H1 (cell line): ENCODE measurements at regions not wholly inside any gene's neighbourhood (a gene's known extent, or its start where the extent isn't known, plus 50 kb on each side); places are given as distances from the start of the nearest gene placed in this dataset.

Experiments used
- CTCF ChIA-PET: fragments of 300-600 bp; sonication (Branson Sonifier 250); formaldehyde crosslinking; loops from one replicate; lab custom pipeline; 2021; ENCODE audit not compliant: partially characterized antibody; lab: Charles Lee
- POLR2A ChIA-PET: fragments of 300-600 bp; sonication (Branson Sonifier 250); formaldehyde crosslinking; loops from one replicate; lab custom pipeline; 2021; ENCODE audit warnings: inconsistent platforms; ENCODE audit not compliant: partially characterized antibody; lab: Charles Lee
- DNase-seq, 2 experiments: peaks; one replicate each; pipeline versions ENCODE4 v3.0.0 to v3.0.0-alpha.2; 2010 to 2022; ENCODE audit warnings: low spot score in 2 of 2, low read depth in 1 of 2, mixed read lengths in 1 of 2
- FAIRE-seq: peaks from 2 replicates; lab custom pipeline; 2011; peaks lifted over from hg19 to GRCh38; lab: Jason Lieb, UNC
- H2AFZ ChIP-seq: 2 replicates; pipeline ENCODE4 v1.8.1; 2012; ENCODE audit warnings: low read length, inconsistent platforms
- H2AK5ac ChIP-seq: 2 replicates; pipeline ENCODE4 v1.6.1; 2013; ENCODE audit warnings: low read depth, low read length
- H2BK120ac ChIP-seq: replicated peaks from 2 replicates; pipeline ENCODE3; 2013; ENCODE audit warnings: low read depth, low read length, inconsistent platforms
- H2BK12ac ChIP-seq: 2 replicates; pipeline ENCODE4 v1.6.1; 2013; ENCODE audit warnings: low read depth, low read length
- H2BK15ac ChIP-seq: 2 replicates; pipeline ENCODE4 v1.6.1; 2013; ENCODE audit warnings: low read length
- H2BK20ac ChIP-seq: 2 replicates; pipeline ENCODE4 v1.6.1; 2013; ENCODE audit warnings: low read length
- H2BK5ac ChIP-seq: 2 replicates; pipeline ENCODE4 v1.6.1; 2013; ENCODE audit warnings: low read depth, low read length
- H3K14ac ChIP-seq: 2 replicates; pipeline ENCODE4 v1.6.1; 2013; ENCODE audit warnings: inconsistent platforms; ENCODE audit not compliant: insufficient read length
- H3K18ac ChIP-seq: 2 replicates; pipeline ENCODE4 v1.6.1; 2013; ENCODE audit warnings: low read length; ENCODE audit errors: extremely low read depth
- H3K23ac ChIP-seq: 2 replicates; pipeline ENCODE4 v1.6.1; 2013; ENCODE audit warnings: inconsistent platforms; ENCODE audit not compliant: insufficient read length
- H3K23me2 ChIP-seq: 2 replicates; pipeline ENCODE4 v1.6.1; 2013; ENCODE audit warnings: low read depth, low read length
- H3K27ac ChIP-seq: 2 replicates; pipeline ENCODE4 v1.6.1; 2011; ENCODE audit warnings: low read depth, low read length, inconsistent platforms
- H3K27me3 ChIP-seq, 4 experiments: replicated peaks in 1 of 4; 1 replicate in 1 of 4; 2 replicates in 3 of 4; pipeline versions ENCODE4 v1.6.1 to v1.8.1; 2011 to 2013; ENCODE audit warnings: low read length in 3 of 4, mild to moderate bottlenecking in 3 of 4, inconsistent platforms in 2 of 4, mixed read lengths in 2 of 4, moderate library complexity in 1 of 4; ENCODE audit not compliant: control insufficient read depth in 3 of 4, insufficient read depth in 3 of 4; ENCODE audit errors: extremely low read depth in 1 of 4
- H3K36me3 ChIP-seq, 4 experiments: 2 replicates each; pipeline versions ENCODE4 v1.6.1 to v1.8.1; 2011 to 2013; ENCODE audit warnings: mild to moderate bottlenecking in 4 of 4, low read length in 3 of 4, moderate library complexity in 2 of 4, control low read depth in 1 of 4, inconsistent platforms in 1 of 4; ENCODE audit not compliant: insufficient read depth in 4 of 4, control insufficient read depth in 2 of 4
- H3K4ac ChIP-seq: replicated peaks from 2 replicates; pipeline ENCODE3; 2013; ENCODE audit warnings: low read length, low read depth, mixed read lengths, inconsistent platforms; ENCODE audit not compliant: insufficient read length
- H3K4me1 ChIP-seq, 4 experiments: replicated peaks in 1 of 4; 1 replicate in 1 of 4; 2 replicates in 3 of 4; pipeline versions ENCODE4 v1.6.1 to v1.8.1; 2011 to 2013; ENCODE audit warnings: low read length in 3 of 4, inconsistent platforms in 2 of 4, mixed read lengths in 1 of 4; ENCODE audit not compliant: insufficient read depth in 4 of 4, control insufficient read depth in 3 of 4
- H3K4me2 ChIP-seq, 2 experiments: 2 replicates each; pipeline versions ENCODE4 v1.6.1 to v1.8.1; 2011 to 2013; ENCODE audit warnings: low read depth in 2 of 2, low read length in 2 of 2, control low read depth in 1 of 2, inconsistent platforms in 1 of 2, mild to moderate bottlenecking in 1 of 2; ENCODE audit not compliant: insufficient read depth in 1 of 2
- H3K4me3 ChIP-seq, 4 experiments: fragments of 200-600, 300-600 bp in 1 of 4; sonication (generic), shearing (Covaris generic), sonication (Bioruptor Twin) in 1 of 4; 2 replicates each; pipeline versions ENCODE4 v1.5.1 to v1.8.1; 2011 to 2016; ENCODE audit warnings: low read length in 4 of 4, low read depth in 3 of 4, control low read depth in 2 of 4, inconsistent platforms in 2 of 4, mild to moderate bottlenecking in 2 of 4, mixed read lengths in 1 of 4, moderate library complexity in 1 of 4; ENCODE audit not compliant: insufficient read depth in 2 of 4; ENCODE audit errors: extremely low read depth in 1 of 4
- H3K56ac ChIP-seq: replicated peaks from 2 replicates; pipeline ENCODE3; 2013; ENCODE audit warnings: low read depth, mild to moderate bottlenecking, mixed read lengths, low read length, inconsistent platforms; ENCODE audit not compliant: insufficient read length
- H3K79me1 ChIP-seq: 2 replicates; pipeline ENCODE4 v1.6.1; 2013; ENCODE audit warnings: low read depth, low read length, control low read depth
- H3K79me2 ChIP-seq, 2 experiments: 2 replicates each; pipeline versions ENCODE4 v1.6.1 to v1.8.1; 2012 to 2013; ENCODE audit warnings: low read length in 2 of 2, mild to moderate bottlenecking in 2 of 2, inconsistent platforms in 1 of 2; ENCODE audit not compliant: insufficient read depth in 2 of 2, control insufficient read depth in 1 of 2
- H3K9ac ChIP-seq, 4 experiments: replicated peaks in 1 of 4; 1 replicate in 1 of 4; 2 replicates in 3 of 4; pipeline versions ENCODE4 v1.6.1 to v1.8.1; 2011 to 2013; ENCODE audit warnings: low read depth in 3 of 4, low read length in 3 of 4, control low read depth in 2 of 4, mild to moderate bottlenecking in 2 of 4, moderate library complexity in 2 of 4, inconsistent platforms in 1 of 4; ENCODE audit errors: extremely low read depth in 1 of 4
- H3K9me3 ChIP-seq, 2 experiments: 2 replicates each; pipeline versions ENCODE4 v1.6.1 to v1.8.1; 2012 to 2013; ENCODE audit warnings: mild to moderate bottlenecking in 2 of 2, moderate library complexity in 2 of 2, control low read depth in 1 of 2, inconsistent platforms in 1 of 2, low read depth in 1 of 2, low read length in 1 of 2, mixed read lengths in 1 of 2; ENCODE audit not compliant: insufficient read depth in 2 of 2
- H4K20me1 ChIP-seq, 2 experiments: replicated peaks in 1 of 2; 2 replicates each; pipeline versions ENCODE3 to v1.8.1; 2011 to 2013; ENCODE audit warnings: inconsistent platforms in 2 of 2, low read length in 2 of 2, mild to moderate bottlenecking in 1 of 2; ENCODE audit not compliant: insufficient read depth in 2 of 2, control insufficient read depth in 1 of 2
- H4K5ac ChIP-seq: 2 replicates; pipeline ENCODE4 v1.6.1; 2013; ENCODE audit warnings: low read length, low read depth, mixed read lengths, inconsistent platforms; ENCODE audit not compliant: insufficient read length
- H4K8ac ChIP-seq: 2 replicates; pipeline ENCODE4 v1.8.0; 2013; ENCODE audit warnings: mild to moderate bottlenecking, moderate library complexity, low read length, inconsistent platforms; ENCODE audit not compliant: insufficient read depth; ENCODE audit errors: extremely low read depth
- H4K91ac ChIP-seq: replicated peaks from 2 replicates; pipeline ENCODE3; 2013; ENCODE audit warnings: low read length, mixed read lengths, inconsistent platforms; ENCODE audit not compliant: insufficient read length
- ASH2L ChIP-seq: fragments of 200-600, 300-600 bp; sonication (generic); IDR thresholded peaks from one replicate; pipeline ENCODE4 v1.7.1; 2017; ENCODE audit warnings: low read length
- CTBP2 ChIP-seq: IDR thresholded peaks from 2 replicates; pipeline ENCODE4 v1.7.0; 2011; ENCODE audit warnings: borderline replicate concordance, mild to moderate bottlenecking, moderate library complexity, mixed read lengths, low read length; ENCODE audit not compliant: insufficient read depth, insufficient read length
- GTF2F1 ChIP-seq: IDR thresholded peaks from 2 replicates; pipeline ENCODE4 v1.6.1; 2012; ENCODE audit warnings: low read depth, low read length, improper control_type of control experiment, borderline replicate concordance
- JUND ChIP-seq: IDR thresholded peaks from 2 replicates; pipeline ENCODE4 v1.6.1; 2011; ENCODE audit warnings: mild to moderate bottlenecking, improper control_type of control experiment, low read length
- MAX ChIP-seq: IDR thresholded peaks from 2 replicates; pipeline ENCODE4 v1.6.1; 2012; ENCODE audit warnings: inconsistent platforms
- NANOG ChIP-seq: IDR thresholded peaks from 2 replicates; pipeline ENCODE4 v1.6.1; 2011; ENCODE audit warnings: low read length, low read depth, mild to moderate bottlenecking, inconsistent platforms; ENCODE audit not compliant: insufficient read depth, poor library complexity, severe bottlenecking
- NRF1 ChIP-seq: IDR thresholded peaks from 2 replicates; pipeline ENCODE4 v1.6.1; 2011; ENCODE audit warnings: mild to moderate bottlenecking, low read depth, low read length, improper control_type of control experiment
- PHF8 ChIP-seq: fragments of 200-600 bp; sonication (generic); conservative IDR thresholded peaks from 2 replicates; pipeline ENCODE4 v1.7.1; 2012; ENCODE audit warnings: low read depth, mild to moderate bottlenecking, inconsistent platforms, low read length, moderate library complexity
- RFX5 ChIP-seq: IDR thresholded peaks from 2 replicates; pipeline ENCODE4 v1.6.1; 2011; ENCODE audit warnings: low read depth, low read length, improper control_type of control experiment, borderline replicate concordance
- SIN3A ChIP-seq, 2 experiments: IDR thresholded peaks in 1 of 2; conservative IDR thresholded peaks in 1 of 2; 2 replicates each; pipeline ENCODE4 v1.6.1; 2011 to 2012; ENCODE audit warnings: low read length in 2 of 2, improper control_type of control experiment in 1 of 2, low read depth in 1 of 2, mild to moderate bottlenecking in 1 of 2
- SP2 ChIP-seq: IDR thresholded peaks from 2 replicates; pipeline ENCODE4 v1.6.1; 2012; ENCODE audit warnings: mild to moderate bottlenecking, low read length, inconsistent platforms
- TAF7 ChIP-seq: optimal IDR thresholded peaks from 2 replicates; pipeline ENCODE3; 2011; ENCODE audit warnings: low read depth, mild to moderate bottlenecking, inconsistent platforms, low read length, moderate library complexity, borderline replicate concordance
- TEAD4 ChIP-seq: IDR thresholded peaks from 2 replicates; pipeline ENCODE4 v1.6.1; 2012; ENCODE audit warnings: low read depth, low read length, inconsistent platforms, mixed read lengths
- WGBS, 2 experiments: shearing (Covaris generic) in 1 of 2; methylation state at CpG; one replicate each; pipeline versions ENCODE4 v1.1.6 to v1.1.7; 2013 to 2015; ENCODE audit warnings: low lambda C conversion rate in 2 of 2, mixed read lengths in 2 of 2, inconsistent platforms in 1 of 2, low coverage in 1 of 2, missing lambda C conversion rate in 1 of 2; ENCODE audit not compliant: insufficient replicate concordance in 2 of 2, insufficient coverage in 1 of 2, insufficient read length in 1 of 2; ENCODE audit errors: extremely low coverage in 1 of 2, missing lambda C conversion rate in 1 of 2; 5-methylcytosine and 5-hydroxymethylcytosine counted together
- TF ChIP-seq, protein P1 (sequence below): IDR thresholded peaks from 2 replicates; pipeline ENCODE4 v1.6.1; 2012; ENCODE audit warnings: inconsistent platforms

- no peak overlapping the region for H2AFZ ChIP-seq
- POLR2A ChIA-PET, result no interaction called here
- 90% methylated on average over 1 of the region's 1 CpG; no CpG with 5 or more reads in 1 of the 2 experiments for WGBS, 2 experiments
- TF ChIP-seq MAX (no peak), ASH2L (no peak), TEAD4 (no peak), SP2 (no peak), GTF2F1 (no peak), CTBP2 (no peak), RFX5 (no peak), PHF8 (no peak), NANOG (no peak), JUND (no peak), SIN3A (conservative IDR thresholded peaks at IDR 0.05 in 1 of 2, IDR thresholded peaks at IDR 0.05 in 1 of 2; ENCODE audit: low read depth in 1 of 2, low read length in 2 of 2) (no peak), TAF7 (no peak), NRF1 (no peak)
- TF ChIP-seq, protein P1, sequence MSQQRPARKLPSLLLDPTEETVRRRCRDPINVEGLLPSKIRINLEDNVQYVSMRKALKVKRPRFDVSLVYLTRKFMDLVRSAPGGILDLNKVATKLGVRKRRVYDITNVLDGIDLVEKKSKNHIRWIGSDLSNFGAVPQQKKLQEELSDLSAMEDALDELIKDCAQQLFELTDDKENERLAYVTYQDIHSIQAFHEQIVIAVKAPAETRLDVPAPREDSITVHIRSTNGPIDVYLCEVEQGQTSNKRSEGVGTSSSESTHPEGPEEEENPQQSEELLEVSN, result no peak
Measured at GRCh38 chr5:40261984-40262383, 417.7 kb upstream of the PTGER4 start.

More at GRCh38 chr5:40261984-40262383, 417.7 kb upstream of the PTGER4 start:
- no peak overlapping the region for H3K4me2 ChIP-seq
- no peaks in the 10 kb centered on the region for H3K79me1 ChIP-seq
- H3K23me2 ChIP-seq, result peaks cover 2% of the 10 kb centered on the region; the same call in 1 of the 2 replicates
- H3K4me1 ChIP-seq, result no peaks in the 10 kb centered on the region
- H3K4me3 ChIP-seq, result no peak overlapping the region
- H2BK12ac ChIP-seq, result no peak overlapping the region
- H3K27ac ChIP-seq, result no peak overlapping the region
- no peaks in the 10 kb centered on the region for H4K20me1 ChIP-seq
- no peak overlapping the region for H4K5ac ChIP-seq
- no peak overlapping the region for H3K23ac ChIP-seq
- no peak overlapping the region for H3K56ac ChIP-seq
- DNase-seq, result no peak
- no peak overlapping the region for H2BK120ac ChIP-seq
- H3K79me2 ChIP-seq, result no peaks in the 10 kb centered on the region
- H4K91ac ChIP-seq, result no peak overlapping the region
- no peak overlapping the region for H2BK15ac ChIP-seq
- CTCF ChIA-PET, result no interaction called here
- no peak overlapping the region for H3K9ac ChIP-seq
- H3K36me3 ChIP-seq, result no peaks in the 10 kb centered on the region
- H3K27me3 ChIP-seq, result no peaks in the 10 kb centered on the region
- no peak overlapping the region for H2AK5ac ChIP-seq
- no peak overlapping the region for H2BK5ac ChIP-seq
- no peak overlapping the region for H4K8ac ChIP-seq
- no peak overlapping the region for H2BK20ac ChIP-seq
- H3K4ac ChIP-seq, result no peak overlapping the region
- no peaks in the 10 kb centered on the region for H3K9me3 ChIP-seq
- FAIRE-seq, result no peak
- H3K14ac ChIP-seq, result no peak overlapping the region
- no peak overlapping the region for H3K18ac ChIP-seq
